ENCODE measurements at regions not wholly inside any gene's neighbourhood (a gene's known extent, or its start where the extent isn't known, plus 50 kb on each side); places are given as distances from the start of the nearest gene placed in this dataset.

- Histone ChIP-seq H3K27me3 (no peaks in the 10 kb centered on the region), H3K36me3 (no peaks in the 10 kb centered on the region), H3K9me3 (no peaks in the 10 kb centered on the region), H3K27ac (no peak overlapping the region), H3K4me3 (no peak overlapping the region), H3K4me1 (peaks cover 0 to 4% (median 0%) of the 10 kb centered on the region in 12 donors)
- TF ChIP-seq POLR2A (IDR thresholded peaks at IDR 0.05) (no peak), CTCF (IDR thresholded peaks at IDR 0.05) (no peak)
- DNase-seq (no peak), ATAC-seq (peak in 1 of 4 donors; percentile 39)
- intact Hi-C loops (cut with DNase I): no loop called here
- 85 to 90% (median 88%) methylated on average over 11 of the region's 11 CpGs for WGBS, 4 donors
Observed at GRCh38 chr12:76252031-76252430, 96.2 kb downstream of the BBS10 start.

GRCh38 chr12:76250256-76250655, 98.0 kb downstream of the BBS10 start:
- Histone ChIP-seq H3K27ac (no peak overlapping the region), H3K4me1 (peaks cover 0 to 9% (median 0%) of the 10 kb centered on the region in 12 donors), H3K9me3 (no peaks in the 10 kb centered on the region), H3K27me3 (no peaks in the 10 kb centered on the region), H3K4me3 (no peak overlapping the region), H3K36me3 (no peaks in the 10 kb centered on the region)
- TF ChIP-seq POLR2A (IDR thresholded peaks at IDR 0.05) (no peak), CTCF (IDR thresholded peaks at IDR 0.05) (no peak)
- 63 to 73% (median 69%) methylated on average over 3 of the region's 3 CpGs for WGBS, 4 donors
- intact Hi-C loops (cut with DNase I): no loop called here
- ATAC-seq: no peak
- no peak for DNase-seq

- Histone ChIP-seq H3K27me3 (no peaks in the 10 kb centered on the region), H3K4me3 (no peak overlapping the region), H3K36me3 (no peaks in the 10 kb centered on the region), H3K4me1 (peaks cover 0 to 14% (median 0%) of the 10 kb centered on the region in 12 donors), H3K9me3 (no peaks in the 10 kb centered on the region), H3K27ac (no peak overlapping the region)
- WGBS, 4 donors: 68 to 83% (median 76%) methylated on average over 2 of the region's 2 CpGs
- ATAC-seq (no peak), DNase-seq (no peak)
- no peak for TF ChIP-seq POLR2A (IDR thresholded peaks at IDR 0.05)
- no peak for TF ChIP-seq CTCF (IDR thresholded peaks at IDR 0.05)
- intact Hi-C loops (cut with DNase I): no loop called here
Observed at GRCh38 chr12:76249501-76249900, 98.7 kb downstream of the BBS10 start.

GRCh38 chr12:76247992-76248391, 100.2 kb downstream of the BBS10 start:
- WGBS, 4 donors: 79 to 83% (median 81%) methylated on average over 1 of the region's 1 CpG
- no peaks in the 10 kb centered on the region for H3K27me3 ChIP-seq
- no peak for DNase-seq
- ATAC-seq: no peak
- H3K4me3 ChIP-seq: no peak overlapping the region
- H3K27ac ChIP-seq: no peak overlapping the region
- TF ChIP-seq CTCF (IDR thresholded peaks at IDR 0.05) (no peak), POLR2A (IDR thresholded peaks at IDR 0.05) (no peak)
- no peaks in the 10 kb centered on the region for H3K9me3 ChIP-seq
- intact Hi-C loops (cut with DNase I): no loop called here
- H3K36me3 ChIP-seq: no peaks in the 10 kb centered on the region
- H3K4me1 ChIP-seq: peaks cover 0 to 14% (median 0%) of the 10 kb centered on the region in 12 donors
